ENCODE measurements at regions not wholly inside any gene's neighbourhood (a gene's known extent, or its start where the extent isn't known, plus 50 kb on each side); places are given as distances from the start of the nearest gene placed in this dataset.

DNA sequence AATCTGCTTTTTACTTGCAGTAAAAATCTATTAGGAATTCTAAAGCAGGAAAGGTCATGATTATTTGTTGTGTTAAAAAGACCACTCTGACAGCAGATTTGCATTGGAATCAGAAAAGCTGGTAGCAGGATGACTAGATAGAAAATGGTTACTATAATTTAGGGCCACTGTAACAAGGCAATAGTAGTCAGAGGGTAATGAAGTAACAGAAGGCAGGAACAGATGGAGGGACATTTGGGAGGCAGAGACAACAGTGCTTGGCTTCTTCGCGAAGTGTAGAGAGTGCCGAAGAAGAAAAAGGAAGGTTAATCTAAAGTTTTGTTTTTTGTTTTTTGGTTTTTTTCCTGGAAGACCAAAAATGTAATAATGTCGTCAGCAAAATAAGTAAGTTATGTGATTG, 129.8 kb upstream of the SLC5A12 start:
- no peak overlapping the region for H3K4me2 ChIP-seq (ENCODE audit: insufficient read depth, low read length)
- no peak overlapping the region for H3K27ac ChIP-seq (ENCODE audit: low read depth, low read length)
- H3K27me3 ChIP-seq (ENCODE audit: insufficient read depth, low read length): no peaks in the 10 kb centered on the region
- H2AFZ ChIP-seq (ENCODE audit: low read length): no peak overlapping the region
- no peaks in the 10 kb centered on the region for H4K20me1 ChIP-seq (ENCODE audit: insufficient read depth, low read length)
- H3K4me3 ChIP-seq (ENCODE audit: insufficient read depth, low read length): no peak overlapping the region
- peak; percentile 34 for DNase-seq (ENCODE audit: insufficient read length, low spot score, missing footprints)
- peaks cover 6% of the 10 kb centered on the region for H3K4me1 ChIP-seq (ENCODE audit: insufficient read depth, low read length)
- H3K9me3 ChIP-seq (ENCODE audit: low read depth, low read length): no peaks in the 10 kb centered on the region
- TF ChIP-seq, protein P1, sequence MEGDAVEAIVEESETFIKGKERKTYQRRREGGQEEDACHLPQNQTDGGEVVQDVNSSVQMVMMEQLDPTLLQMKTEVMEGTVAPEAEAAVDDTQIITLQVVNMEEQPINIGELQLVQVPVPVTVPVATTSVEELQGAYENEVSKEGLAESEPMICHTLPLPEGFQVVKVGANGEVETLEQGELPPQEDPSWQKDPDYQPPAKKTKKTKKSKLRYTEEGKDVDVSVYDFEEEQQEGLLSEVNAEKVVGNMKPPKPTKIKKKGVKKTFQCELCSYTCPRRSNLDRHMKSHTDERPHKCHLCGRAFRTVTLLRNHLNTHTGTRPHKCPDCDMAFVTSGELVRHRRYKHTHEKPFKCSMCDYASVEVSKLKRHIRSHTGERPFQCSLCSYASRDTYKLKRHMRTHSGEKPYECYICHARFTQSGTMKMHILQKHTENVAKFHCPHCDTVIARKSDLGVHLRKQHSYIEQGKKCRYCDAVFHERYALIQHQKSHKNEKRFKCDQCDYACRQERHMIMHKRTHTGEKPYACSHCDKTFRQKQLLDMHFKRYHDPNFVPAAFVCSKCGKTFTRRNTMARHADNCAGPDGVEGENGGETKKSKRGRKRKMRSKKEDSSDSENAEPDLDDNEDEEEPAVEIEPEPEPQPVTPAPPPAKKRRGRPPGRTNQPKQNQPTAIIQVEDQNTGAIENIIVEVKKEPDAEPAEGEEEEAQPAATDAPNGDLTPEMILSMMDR (IDR thresholded peaks at IDR 0.05; ENCODE audit: extremely low read depth, low read depth, low read length): no peak
- H3K36me3 ChIP-seq (ENCODE audit: insufficient read depth, low read length): no peaks in the 10 kb centered on the region
- no peaks in the 10 kb centered on the region for H3K79me2 ChIP-seq (ENCODE audit: insufficient read depth, low read length)

DNA sequence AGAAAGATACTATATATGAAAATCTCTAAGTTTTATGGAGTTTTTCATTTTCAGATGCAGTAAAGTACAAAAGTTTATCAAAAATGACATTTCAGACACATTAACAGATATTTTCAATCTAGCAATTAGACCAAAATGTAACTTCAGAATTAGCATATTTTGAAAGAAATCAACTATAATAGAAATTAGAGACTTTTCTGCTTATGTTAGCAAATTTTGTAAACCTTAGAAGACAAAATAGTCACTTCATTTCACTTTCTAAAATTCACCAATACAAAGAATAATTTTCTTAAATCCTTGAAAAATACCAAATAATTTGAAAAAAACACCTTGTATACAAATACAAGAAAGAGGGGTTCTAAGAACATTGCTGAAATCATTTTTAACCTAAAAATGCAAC, 135.8 kb upstream of the FIBIN start:
- H3K9me3 ChIP-seq (ENCODE audit: low read depth, low read length): no peaks in the 10 kb centered on the region
- no peak overlapping the region for H3K4me3 ChIP-seq (ENCODE audit: insufficient read depth, low read length)
- no peak overlapping the region for H3K27ac ChIP-seq (ENCODE audit: low read depth, low read length)

DNA sequence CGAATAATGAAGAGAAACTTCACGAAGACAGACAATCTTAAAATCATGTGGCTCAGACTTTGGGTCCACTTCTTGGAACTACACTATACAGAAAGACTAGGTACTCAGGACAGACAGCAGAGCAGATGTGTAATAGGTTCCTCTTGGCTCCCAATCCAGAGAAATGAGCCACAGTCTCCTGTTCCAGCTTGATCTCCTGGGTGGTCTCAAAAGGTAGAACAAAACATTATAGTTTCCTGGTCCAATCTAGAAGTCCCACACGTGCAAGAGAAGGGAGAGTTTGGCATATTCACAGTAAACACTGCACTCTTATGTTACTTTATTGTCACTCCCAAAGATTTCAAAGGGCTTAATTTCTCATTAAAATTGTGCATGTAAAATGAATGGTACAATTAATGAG, 134.5 kb upstream of the FIBIN start:
- H3K36me3 ChIP-seq (ENCODE audit: insufficient read depth, low read length): no peaks in the 10 kb centered on the region
- H2AFZ ChIP-seq (ENCODE audit: low read length): no peak overlapping the region
- no peaks in the 10 kb centered on the region for H3K79me2 ChIP-seq (ENCODE audit: insufficient read depth, low read length)
- H3K27ac ChIP-seq (ENCODE audit: low read depth, low read length): no peak overlapping the region
- H3K27me3 ChIP-seq (ENCODE audit: insufficient read depth, low read length): no peaks in the 10 kb centered on the region
- no peak overlapping the region for H3K4me3 ChIP-seq (ENCODE audit: insufficient read depth, low read length)
- H3K4me2 ChIP-seq (ENCODE audit: insufficient read depth, low read length): no peak overlapping the region
- TF ChIP-seq, protein P1 (IDR thresholded peaks at IDR 0.05; ENCODE audit: extremely low read depth, low read depth, low read length): no peak
- no peaks in the 10 kb centered on the region for H3K9me3 ChIP-seq (ENCODE audit: low read depth, low read length)
- DNase-seq (ENCODE audit: insufficient read length, low spot score, missing footprints): no peak
- no peaks in the 10 kb centered on the region for H4K20me1 ChIP-seq (ENCODE audit: insufficient read depth, low read length)
- no peaks in the 10 kb centered on the region for H3K4me1 ChIP-seq (ENCODE audit: insufficient read depth, low read length)

More for the DNA sequence above, 135.8 kb upstream of the FIBIN start:
- Histone ChIP-seq H3K36me3 (ENCODE audit: insufficient read depth, low read length) (no peaks in the 10 kb centered on the region), H3K4me2 (ENCODE audit: insufficient read depth, low read length) (no peak overlapping the region), H3K4me1 (ENCODE audit: insufficient read depth, low read length) (no peaks in the 10 kb centered on the region), H3K79me2 (ENCODE audit: insufficient read depth, low read length) (no peaks in the 10 kb centered on the region), H2AFZ (ENCODE audit: low read length) (no peak overlapping the region), H4K20me1 (ENCODE audit: insufficient read depth, low read length) (no peaks in the 10 kb centered on the region), H3K27me3 (ENCODE audit: insufficient read depth, low read length) (no peaks in the 10 kb centered on the region)
- TF ChIP-seq, protein P1 (IDR thresholded peaks at IDR 0.05; ENCODE audit: extremely low read depth, low read depth, low read length): no peak
- DNase-seq (ENCODE audit: insufficient read length, low spot score, missing footprints): no peak

DNA sequence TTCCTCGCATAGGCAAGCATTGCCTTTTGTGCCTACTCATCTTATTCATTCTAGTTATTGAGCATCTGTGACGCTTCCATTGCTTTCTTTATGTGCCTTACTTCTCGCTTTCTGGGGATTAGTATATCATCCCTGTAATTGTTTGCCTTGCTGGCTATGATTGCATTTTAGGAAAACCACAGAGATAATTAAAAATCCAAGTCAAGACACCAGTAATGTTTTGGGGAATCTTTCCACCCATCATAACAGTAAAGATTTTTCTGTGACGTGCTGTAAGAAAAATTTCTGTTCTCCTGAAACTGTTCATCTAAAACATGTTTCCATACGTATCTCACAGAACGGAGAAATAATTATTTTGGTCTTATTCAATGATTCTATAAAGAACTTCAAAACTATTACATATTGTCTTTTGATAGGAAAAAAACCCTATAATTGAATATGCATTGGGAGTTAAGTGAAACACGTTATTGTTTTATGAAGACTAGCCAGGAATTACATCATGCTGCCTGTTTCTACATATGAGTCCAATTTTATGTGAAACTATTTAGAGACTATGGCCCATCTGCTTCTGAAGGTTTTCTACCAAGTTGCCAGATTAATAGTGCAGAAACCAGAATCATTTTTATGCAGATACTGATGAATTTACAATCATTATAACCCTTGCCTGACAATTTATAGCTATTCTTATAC, 133.7 kb upstream of the FIBIN start:
- no peaks in the 10 kb centered on the region for H3K4me1 ChIP-seq (ENCODE audit: insufficient read depth, low read length)
- H3K79me2 ChIP-seq (ENCODE audit: insufficient read depth, low read length): no peaks in the 10 kb centered on the region
- H3K27me3 ChIP-seq (ENCODE audit: insufficient read depth, low read length): no peaks in the 10 kb centered on the region
- H3K27ac ChIP-seq (ENCODE audit: low read depth, low read length): no peak overlapping the region
- H3K36me3 ChIP-seq (ENCODE audit: insufficient read depth, low read length): no peaks in the 10 kb centered on the region
- H3K9me3 ChIP-seq (ENCODE audit: low read depth, low read length): no peaks in the 10 kb centered on the region
- H4K20me1 ChIP-seq (ENCODE audit: insufficient read depth, low read length): no peaks in the 10 kb centered on the region
- DNase-seq (ENCODE audit: insufficient read length, low spot score, missing footprints): no peak
- no peak overlapping the region for H3K4me2 ChIP-seq (ENCODE audit: insufficient read depth, low read length)
- peak overlapping the region; percentile 1 for H2AFZ ChIP-seq (ENCODE audit: low read length)
- no peak overlapping the region for H3K4me3 ChIP-seq (ENCODE audit: insufficient read depth, low read length)
- TF ChIP-seq, protein P1 (IDR thresholded peaks at IDR 0.05; ENCODE audit: extremely low read depth, low read depth, low read length): no peak
